Sigmoid colon (tissue), 6 donors: ENCODE measurements at regions not wholly inside any gene's neighbourhood (a gene's known extent, or its start where the extent isn't known, plus 50 kb on each side); places are given as distances from the start of the nearest gene placed in this dataset.
A peak's percentile ranks its signal among the peaks of the same experiment; 100 is the strongest.

Source experiments
- DNase-seq: peaks from one replicate; pipeline ENCODE4 v3.0.0-alpha.2; 2019
- H3K27ac ChIP-seq, 4 donors: fragments of 200-600 bp; sonication (generic); one replicate each; pipeline ENCODE4 v1.5.1; 2016 to 2019; ENCODE audit warnings: mild to moderate bottlenecking in 1 of 4
- H3K27me3 ChIP-seq, 3 donors: fragments of 200-600 bp; sonication (generic); one replicate each; pipeline ENCODE4 v1.5.1; 2019; ENCODE audit warnings: mild to moderate bottlenecking in 1 of 3
- H3K36me3 ChIP-seq, 4 donors: fragments of 200-600 bp; sonication (generic); one replicate each; pipeline ENCODE4 v1.5.1; 2016 to 2019
- H3K4me1 ChIP-seq, 4 donors: fragments of 200-600 bp; sonication (generic); one replicate each; pipeline ENCODE4 v1.5.1; 2017 to 2019
- H3K4me3 ChIP-seq, 4 donors: fragments of 200-600 bp; sonication (generic); one replicate each; pipeline ENCODE4 v1.5.1; 2017 to 2019; ENCODE audit warnings: mild to moderate bottlenecking in 2 of 4, moderate library complexity in 1 of 4
- H3K9me3 ChIP-seq, 4 donors: fragments of 200-600 bp in 3 of 4; sonication (generic) in 3 of 4; one replicate each; pipeline versions ENCODE4 v1.5.1 to v1.6.1; 2013 to 2019
- CTCF ChIP-seq, 4 experiments: fragments of 450-650 bp in 3 of 4; fragments of 200-600 bp in 1 of 4; IDR thresholded peaks; one replicate each; pipeline ENCODE4 v1.5.1; 2016 to 2019; ENCODE audit warnings: antibody characterized with exemption in 4 of 4, mild to moderate bottlenecking in 3 of 4, moderate library complexity in 2 of 4
- EP300 ChIP-seq, 4 donors: sonication (generic); formaldehyde crosslinking; IDR thresholded peaks; one replicate each; pipeline ENCODE4 v1.6.1; 2017; ENCODE audit warnings: antibody characterized with exemption in 4 of 4
- POLR2A ChIP-seq, 2 donors: fragments of 450-650 bp; IDR thresholded peaks; one replicate each; pipeline ENCODE4 v1.6.1; 2016; ENCODE audit warnings: antibody characterized with exemption in 2 of 2, mild to moderate bottlenecking in 2 of 2, moderate library complexity in 2 of 2
- POLR2AphosphoS5 ChIP-seq, 4 donors: sonication (generic); formaldehyde crosslinking; IDR thresholded peaks; one replicate each; pipeline ENCODE4 v1.6.1; 2017; ENCODE audit warnings: antibody characterized with exemption in 4 of 4
- WGBS, 2 donors: extraction: QIAGEN DNeasy Blood & Tissue Kit; methylation state at CpG; one replicate each; pipeline ENCODE4 v1.1.7; 2013; 5-methylcytosine and 5-hydroxymethylcytosine counted together
- intact Hi-C: fragments of 100-400 bp; cut with DNase I; formaldehyde crosslinking; loops from one replicate; pipeline ENCODE4 v1.15.1; 2023
- donor health status: healthy with polysubstance abuse.
- donor health status: healthy.

- H3K4me3 ChIP-seq: no peak overlapping the region
- no peaks in the 10 kb centered on the region for H3K9me3 ChIP-seq
- no peaks in the 10 kb centered on the region for H3K27me3 ChIP-seq
- H3K27ac ChIP-seq: no peak overlapping the region
- intact Hi-C loops: no loop called here
- DNase-seq: no peak
- 23 to 53% methylated on average over 4 of the region's 4 CpGs for WGBS, 2 donors
- H3K36me3 ChIP-seq: no peaks in the 10 kb centered on the region
- peaks cover 0 to 8% (median 0%) of the 10 kb centered on the region in 4 donors for H3K4me1 ChIP-seq
- no peak for TF ChIP-seq POLR2AphosphoS5 (IDR thresholded peaks at IDR 0.05)
- TF ChIP-seq POLR2A (IDR thresholded peaks at IDR 0.05): no peak
- no peak for TF ChIP-seq CTCF (IDR thresholded peaks at IDR 0.05)
- no peak for TF ChIP-seq EP300 (IDR thresholded peaks at IDR 0.05)
These were observed 329.7 kb downstream of the NDFIP2 start for GRCh38 chr13:79810669-79811068.

- Histone ChIP-seq H3K4me1 (peaks cover 0 to 8% (median 0%) of the 10 kb centered on the region in 4 donors), H3K36me3 (no peaks in the 10 kb centered on the region), H3K4me3 (no peak overlapping the region), H3K27ac (no peak overlapping the region), H3K27me3 (no peaks in the 10 kb centered on the region), H3K9me3 (no peaks in the 10 kb centered on the region)
- intact Hi-C loops: no loop called here
- 93 to 94% methylated on average over 5 of the region's 5 CpGs for WGBS, 2 donors
- DNase-seq: no peak
- no peak for TF ChIP-seq EP300 (IDR thresholded peaks at IDR 0.05)
- TF ChIP-seq CTCF (IDR thresholded peaks at IDR 0.05): no peak
- TF ChIP-seq POLR2A (IDR thresholded peaks at IDR 0.05): no peak
- no peak for TF ChIP-seq POLR2AphosphoS5 (IDR thresholded peaks at IDR 0.05)
These were observed 329.1 kb downstream of the NDFIP2 start for GRCh38 chr13:79810018-79810417.

GRCh38 chr13:79808475-79808874 lies 327.5 kb downstream of the NDFIP2 start:
- Histone ChIP-seq H3K9me3 (no peaks in the 10 kb centered on the region), H3K4me3 (no peak overlapping the region), H3K27ac (no peak overlapping the region), H3K27me3 (no peaks in the 10 kb centered on the region), H3K4me1 (peaks cover 0 to 8% (median 0%) of the 10 kb centered on the region in 4 donors), H3K36me3 (no peaks in the 10 kb centered on the region)
- DNase-seq: no peak
- TF ChIP-seq EP300 (IDR thresholded peaks at IDR 0.05) (no peak), CTCF (IDR thresholded peaks at IDR 0.05) (no peak), POLR2A (IDR thresholded peaks at IDR 0.05) (no peak), POLR2AphosphoS5 (IDR thresholded peaks at IDR 0.05) (no peak)
- 90 to 95% methylated on average over 3 of the region's 3 CpGs for WGBS, 2 donors
- intact Hi-C loops: no loop called here

GRCh38 chr13:79807554-79807953 lies 326.6 kb downstream of the NDFIP2 start:
- peaks cover 0 to 8% (median 0%) of the 10 kb centered on the region in 4 donors for H3K4me1 ChIP-seq
- WGBS, 2 donors: 73 to 75% methylated on average over 5 of the region's 5 CpGs
- intact Hi-C loops: no loop called here
- no peak overlapping the region for H3K27ac ChIP-seq
- TF ChIP-seq POLR2A (IDR thresholded peaks at IDR 0.05) (no peak), POLR2AphosphoS5 (IDR thresholded peaks at IDR 0.05) (no peak), EP300 (IDR thresholded peaks at IDR 0.05) (no peak), CTCF (IDR thresholded peaks at IDR 0.05) (no peak)
- H3K9me3 ChIP-seq: no peaks in the 10 kb centered on the region
- DNase-seq: peak; percentile 55
- H3K36me3 ChIP-seq: no peaks in the 10 kb centered on the region
- H3K27me3 ChIP-seq: no peaks in the 10 kb centered on the region
- H3K4me3 ChIP-seq: no peak overlapping the region

- no peaks in the 10 kb centered on the region for H3K9me3 ChIP-seq
- WGBS, 2 donors: 96 to 98% methylated on average over 2 of the region's 2 CpGs
- no peak for DNase-seq
These were observed 325.9 kb downstream of the NDFIP2 start for GRCh38 chr13:79806821-79807220.

More at GRCh38 chr13:79806821-79807220, 325.9 kb downstream of the NDFIP2 start:
- no peak for TF ChIP-seq EP300 (IDR thresholded peaks at IDR 0.05)
- TF ChIP-seq POLR2A (IDR thresholded peaks at IDR 0.05): no peak
- TF ChIP-seq CTCF (IDR thresholded peaks at IDR 0.05): no peak
- TF ChIP-seq POLR2AphosphoS5 (IDR thresholded peaks at IDR 0.05): no peak
- H3K4me3 ChIP-seq: no peak overlapping the region
- intact Hi-C loops: no loop called here
- peaks cover 0 to 8% (median 0%) of the 10 kb centered on the region in 4 donors for H3K4me1 ChIP-seq
- no peak overlapping the region for H3K27ac ChIP-seq
- H3K27me3 ChIP-seq: no peaks in the 10 kb centered on the region
- no peaks in the 10 kb centered on the region for H3K36me3 ChIP-seq
